D721Med (cell line): ENCODE measurements at regions not wholly inside any gene's neighbourhood (a gene's known extent, or its start where the extent isn't known, plus 50 kb on each side); places are given as distances from the start of the nearest gene placed in this dataset.
"Not testable (repeated sequence)": the region's sequence is repeated elsewhere in the genome, so short reads cannot be mapped to it uniquely, and the experiment has no call there.

Experiments used
- DNase-seq: peaks from one replicate; pipeline ENCODE4 v3.0.0; 2011; ENCODE audit warnings: low spot score; ENCODE audit not compliant: insufficient read length
- FAIRE-seq: peaks from 2 replicates; lab custom pipeline; 2011; peaks lifted over from hg19 to GRCh38; lab: Jason Lieb, UNC
- TF ChIP-seq, protein P1 (sequence below): IDR thresholded peaks from 2 replicates; pipeline ENCODE4 v1.5.1; 2012; ENCODE audit warnings: mild to moderate bottlenecking, control low read depth; ENCODE audit not compliant: insufficient read depth; ENCODE audit errors: missing control alignments

DNA sequence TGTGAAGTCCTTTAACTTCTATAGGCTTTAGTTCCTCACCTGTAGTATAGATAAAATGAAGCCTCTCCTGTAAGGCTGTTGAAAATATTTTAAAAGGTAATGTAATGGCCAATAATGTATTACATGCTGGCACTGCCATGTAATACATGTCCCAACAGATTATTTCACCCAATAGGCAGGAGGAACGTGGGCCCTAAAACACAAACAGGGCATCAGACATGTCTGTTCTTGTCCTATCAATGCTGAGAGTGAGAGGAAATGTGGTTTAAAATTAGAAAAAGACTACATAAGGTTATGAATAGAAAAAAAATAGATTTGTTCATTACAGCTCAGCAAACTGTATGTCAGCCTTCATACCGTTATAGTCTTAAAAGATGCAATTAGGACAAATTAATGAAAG is 492.7 kb upstream of the DDX18 start:
- DNase-seq (no peak), FAIRE-seq (no peak)
- TF ChIP-seq, protein P1, sequence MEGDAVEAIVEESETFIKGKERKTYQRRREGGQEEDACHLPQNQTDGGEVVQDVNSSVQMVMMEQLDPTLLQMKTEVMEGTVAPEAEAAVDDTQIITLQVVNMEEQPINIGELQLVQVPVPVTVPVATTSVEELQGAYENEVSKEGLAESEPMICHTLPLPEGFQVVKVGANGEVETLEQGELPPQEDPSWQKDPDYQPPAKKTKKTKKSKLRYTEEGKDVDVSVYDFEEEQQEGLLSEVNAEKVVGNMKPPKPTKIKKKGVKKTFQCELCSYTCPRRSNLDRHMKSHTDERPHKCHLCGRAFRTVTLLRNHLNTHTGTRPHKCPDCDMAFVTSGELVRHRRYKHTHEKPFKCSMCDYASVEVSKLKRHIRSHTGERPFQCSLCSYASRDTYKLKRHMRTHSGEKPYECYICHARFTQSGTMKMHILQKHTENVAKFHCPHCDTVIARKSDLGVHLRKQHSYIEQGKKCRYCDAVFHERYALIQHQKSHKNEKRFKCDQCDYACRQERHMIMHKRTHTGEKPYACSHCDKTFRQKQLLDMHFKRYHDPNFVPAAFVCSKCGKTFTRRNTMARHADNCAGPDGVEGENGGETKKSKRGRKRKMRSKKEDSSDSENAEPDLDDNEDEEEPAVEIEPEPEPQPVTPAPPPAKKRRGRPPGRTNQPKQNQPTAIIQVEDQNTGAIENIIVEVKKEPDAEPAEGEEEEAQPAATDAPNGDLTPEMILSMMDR = no peak

DNA sequence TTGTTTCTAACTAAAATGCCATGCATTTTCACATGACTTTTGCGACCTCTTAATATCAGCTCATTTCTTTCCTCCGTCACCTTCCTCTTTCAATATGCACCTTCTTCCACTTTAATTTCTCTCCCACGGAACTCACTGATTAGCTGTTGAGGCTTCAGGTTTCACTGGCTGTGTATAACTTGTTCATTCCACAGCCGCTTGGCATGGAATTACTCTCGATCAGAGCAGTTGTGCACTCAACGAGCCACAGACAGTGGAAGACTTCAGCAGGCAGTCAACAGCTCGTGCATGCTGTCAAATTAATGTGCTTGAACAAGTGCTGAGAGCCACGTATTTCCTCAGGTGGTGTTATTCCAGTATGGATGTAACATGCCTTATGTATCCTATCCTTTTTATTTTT is 491.2 kb upstream of the DDX18 start:
- TF ChIP-seq, protein P1 = no peak
- FAIRE-seq (no peak), DNase-seq (no peak)

DNA sequence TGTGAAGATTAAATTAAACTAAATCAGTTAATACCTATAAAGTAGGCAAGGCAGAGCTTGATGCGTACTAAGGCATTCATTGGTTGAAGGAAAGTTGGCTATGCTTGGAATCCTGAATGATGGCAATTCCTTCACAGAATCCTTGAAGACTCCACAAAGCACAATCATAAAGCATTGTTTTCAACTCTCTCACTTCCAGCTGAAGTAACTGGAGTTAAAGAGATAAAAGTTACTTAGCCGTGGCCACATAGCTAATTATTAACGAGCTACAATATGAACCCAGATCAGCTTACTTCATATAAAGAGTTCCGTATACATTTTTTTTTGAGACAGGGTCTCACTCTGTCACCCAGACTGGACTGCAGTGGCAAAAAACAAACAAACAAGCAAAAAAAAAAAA is 483.9 kb upstream of the DDX18 start:
- TF ChIP-seq, protein P1 = no peak
- FAIRE-seq = no peak
- DNase-seq = no peak

DNA sequence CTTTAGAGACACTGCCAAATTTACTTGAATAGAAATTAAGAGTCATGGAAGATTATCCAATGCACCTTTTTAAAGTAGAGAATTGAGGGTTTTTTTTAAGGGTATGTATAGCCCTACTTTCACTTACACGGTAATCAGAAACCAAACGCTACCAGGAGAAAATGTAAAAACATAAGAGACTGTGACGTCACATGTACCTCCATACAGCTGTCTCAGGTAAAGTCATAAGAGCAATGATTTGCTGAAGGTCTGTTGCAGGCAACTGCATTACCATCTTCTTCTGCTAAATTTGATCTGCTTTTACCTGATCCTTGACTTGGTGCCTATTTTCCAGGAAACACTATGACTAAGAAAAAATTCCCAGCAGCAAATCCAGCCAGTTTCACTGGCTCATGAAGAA is 478.5 kb upstream of the DDX18 start:
- DNase-seq (no peak), FAIRE-seq (no peak)
- TF ChIP-seq, protein P1 = no peak

DNA sequence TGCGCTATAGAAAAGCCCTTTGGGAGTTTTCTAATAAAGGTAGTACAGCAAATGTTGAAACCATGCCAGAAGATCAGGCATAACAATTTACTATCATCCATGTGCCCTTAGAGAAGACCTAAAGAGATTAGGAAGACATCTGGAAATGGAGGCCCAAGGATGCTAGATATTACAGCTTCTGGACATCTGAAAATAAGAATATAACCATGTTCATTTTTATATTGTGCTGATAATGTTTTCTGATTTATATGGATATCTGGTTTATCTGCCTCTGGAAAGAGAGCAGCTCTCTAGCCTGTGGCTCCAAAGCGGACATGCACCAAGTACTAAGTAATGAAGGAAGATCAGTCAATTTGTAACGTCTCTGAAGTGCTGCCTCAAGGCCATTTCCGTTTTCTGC is 478.0 kb upstream of the DDX18 start:
- FAIRE-seq (no peak), DNase-seq (no peak)
- TF ChIP-seq, protein P1 = no peak

DNA sequence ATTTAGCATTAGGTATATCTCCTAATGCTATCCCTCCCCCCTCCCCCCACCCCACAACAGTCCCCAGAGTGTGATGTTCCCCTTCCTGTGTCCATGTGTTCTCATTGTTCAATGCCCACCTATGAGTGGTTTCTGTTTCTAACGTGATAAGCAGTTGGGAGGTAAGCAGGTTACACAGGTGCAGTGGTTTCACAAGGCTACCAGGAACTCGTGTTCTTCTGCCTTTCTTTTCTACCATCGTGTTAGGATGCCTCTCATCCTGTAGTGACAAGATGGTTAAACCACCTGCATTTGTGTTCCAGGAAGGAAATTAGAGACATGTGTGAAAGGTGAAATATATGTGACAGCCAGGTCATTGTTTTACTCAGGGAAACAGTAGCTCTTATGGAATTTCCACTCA is 476.5 kb upstream of the DDX18 start:
- not testable (repeated sequence) for FAIRE-seq, DNase-seq

DNA sequence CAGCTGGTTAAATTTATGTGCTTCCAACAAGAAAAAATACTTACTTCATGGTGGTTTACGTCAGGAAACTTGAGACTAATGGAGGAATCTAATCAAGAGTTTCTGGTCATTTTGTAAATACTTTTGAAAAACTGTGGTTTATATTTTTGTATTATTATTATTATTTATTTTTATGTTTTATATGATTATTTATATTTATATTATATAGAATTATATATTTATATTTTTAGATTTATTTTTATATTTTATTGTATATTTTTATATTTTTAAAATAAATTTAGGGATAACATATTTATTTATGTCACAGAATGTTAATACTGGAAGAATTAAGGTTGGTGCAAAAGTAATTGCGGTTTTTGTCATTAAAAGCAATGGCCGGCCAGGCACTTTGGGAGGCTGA is 474.5 kb upstream of the DDX18 start:
- TF ChIP-seq, protein P1 = no peak

DNA sequence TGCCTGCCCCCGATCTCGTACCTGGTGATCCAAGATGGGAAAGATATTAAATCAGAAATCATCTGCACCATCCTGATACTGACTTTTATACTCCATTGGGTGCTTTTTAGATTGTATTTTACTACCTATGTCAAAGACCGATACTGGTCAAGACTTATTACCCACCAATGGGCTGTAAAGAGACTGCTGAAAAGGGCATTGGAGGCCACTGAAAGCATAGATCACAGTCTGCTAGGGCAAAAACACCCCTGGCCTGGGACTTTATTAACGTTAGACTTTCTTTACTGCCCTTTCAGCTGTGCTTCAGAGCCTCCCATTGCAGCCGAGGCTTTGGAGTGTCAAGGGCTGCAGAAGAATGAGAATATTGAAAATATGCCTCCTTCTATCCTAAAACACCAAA is 472.8 kb upstream of the DDX18 start:
- DNase-seq (no peak), FAIRE-seq (no peak)
- TF ChIP-seq, protein P1 = no peak

More for the DNA sequence above, 474.5 kb upstream of the DDX18 start:
- no peak for DNase-seq
- FAIRE-seq = no peak
